Brain microvascular endothelial cell (primary cell): ENCODE measurements at regions not wholly inside any gene's neighbourhood (a gene's known extent, or its start where the extent isn't known, plus 50 kb on each side); places are given as distances from the start of the nearest gene placed in this dataset.

ENCODE experiments used
- DNase-seq: peaks from one replicate; pipeline ENCODE4 v3.0.0-alpha.2; 2020
- H3K27ac ChIP-seq: fragments of 250-450 bp; sonication (Bioruptor Pico); 2 replicates; pipeline ENCODE4 v1.5.1; 2020; ENCODE audit warnings: mild to moderate bottlenecking, moderate library complexity
- H3K27me3 ChIP-seq: fragments of 250-450 bp; sonication (Bioruptor Pico); replicated peaks from 2 replicates; pipeline ENCODE4 v1.5.1; 2020; ENCODE audit warnings: mild to moderate bottlenecking
- H3K36me3 ChIP-seq: fragments of 250-450 bp; sonication (Bioruptor Pico); replicated peaks from 2 replicates; pipeline ENCODE4 v1.5.1; 2020; ENCODE audit warnings: mild to moderate bottlenecking
- H3K4me3 ChIP-seq: 2 replicates; pipeline ENCODE4 v1.5.1; 2011; ENCODE audit warnings: low read depth, mild to moderate bottlenecking, control low read depth, low read length, moderate library complexity
- CTCF ChIP-seq: IDR thresholded peaks from 2 replicates; pipeline ENCODE4 v1.5.1; 2011; ENCODE audit warnings: low read depth, mild to moderate bottlenecking, moderate library complexity, low read length, control low read depth, inconsistent platforms; ENCODE audit errors: missing control alignments
- in situ Hi-C: cut with HindIII; loops from 2 replicates; pipeline ENCODE4 v1.10.0; 2017; ENCODE audit warnings: low sequenced_read_pairs, low pct_ligation_motif_present

GRCh38 chr4:38306482-38307071 is 346.4 kb downstream of the PTTG2 start:
- no peak overlapping the region for H3K27ac ChIP-seq
- H3K36me3 ChIP-seq: no peaks in the 10 kb centered on the region
- in situ Hi-C loops: loop anchor here (25.0 kb wide), 1 partner anchor 244 kb away; no protein-coding TSS in a partner anchor
- H3K27me3 ChIP-seq: no peaks in the 10 kb centered on the region
- no peak overlapping the region for H3K4me3 ChIP-seq
- no peak for TF ChIP-seq CTCF
- no peak for DNase-seq

GRCh38 chr4:38308728-38309311 is 348.6 kb downstream of the PTTG2 start:
- TF ChIP-seq CTCF: no peak
- in situ Hi-C loops: loop anchor here (25.0 kb wide), 1 partner anchor 247 kb away; no protein-coding TSS in a partner anchor
- Histone ChIP-seq H3K4me3 (no peak overlapping the region), H3K27me3 (no peaks in the 10 kb centered on the region), H3K36me3 (no peaks in the 10 kb centered on the region), H3K27ac (no peak overlapping the region)
- peak; percentile 57 for DNase-seq

GRCh38 chr4:38309471-38309870 is 349.3 kb downstream of the PTTG2 start:
- no peak for DNase-seq
- H3K36me3 ChIP-seq: no peaks in the 10 kb centered on the region
- peak overlapping the region; percentile 18 for H3K27ac ChIP-seq
- H3K4me3 ChIP-seq: no peak overlapping the region
- no peak for TF ChIP-seq CTCF
- in situ Hi-C loops: loop anchor here (25.0 kb wide), 1 partner anchor 247 kb away; no protein-coding TSS in a partner anchor
- no peaks in the 10 kb centered on the region for H3K27me3 ChIP-seq

GRCh38 chr4:38310446-38311043 is 350.3 kb downstream of the PTTG2 start:
- DNase-seq: no peak
- Histone ChIP-seq H3K36me3 (no peaks in the 10 kb centered on the region), H3K27me3 (no peaks in the 10 kb centered on the region), H3K4me3 (no peak overlapping the region), H3K27ac (no peak overlapping the region)
- TF ChIP-seq CTCF: no peak
- in situ Hi-C loops: loop anchor here (10.0 to 25.0 kb wide), 2 partner anchors 248 to 354 kb away; partner anchors contain the start of gene KLF3

GRCh38 chr4:38311495-38312126 is 351.4 kb downstream of the PTTG2 start:
- TF ChIP-seq CTCF: no peak
- in situ Hi-C loops: loop anchor here (10.0 to 25.0 kb wide), 2 partner anchors 249 to 353 kb away; partner anchors contain the start of gene KLF3
- no peaks in the 10 kb centered on the region for H3K36me3 ChIP-seq
- H3K27me3 ChIP-seq: no peaks in the 10 kb centered on the region
- H3K4me3 ChIP-seq: no peak overlapping the region
- no peak for DNase-seq
- no peak overlapping the region for H3K27ac ChIP-seq
